ENCODE measurements at regions not wholly inside any gene's neighbourhood (a gene's known extent, or its start where the extent isn't known, plus 50 kb on each side); places are given as distances from the start of the nearest gene placed in this dataset.

GRCh38 chr15:39094116-39094515 lies 486.8 kb upstream of the THBS1 start:
- no peak for TF ChIP-seq EP300 (IDR thresholded peaks at IDR 0.05; ENCODE audit: low read depth)
- no peak for TF ChIP-seq CTCF (IDR thresholded peaks at IDR 0.05)
- TF ChIP-seq POLR2AphosphoS5 (IDR thresholded peaks at IDR 0.05), result no peak
- no peak for TF ChIP-seq POLR2A (IDR thresholded peaks at IDR 0.05)

All from transverse colon (tissue), 4 donors.